COLO668 (cell line): ENCODE measurements at regions not wholly inside any gene's neighbourhood (a gene's known extent, or its start where the extent isn't known, plus 50 kb on each side); places are given as distances from the start of the nearest gene placed in this dataset.

Experiments
- DNase-seq: peaks from one replicate; lab custom pipeline; 2025; ENCODE audit not compliant: unreplicated experiment; lab: John Stamatoyannopoulos, UW

DNA sequence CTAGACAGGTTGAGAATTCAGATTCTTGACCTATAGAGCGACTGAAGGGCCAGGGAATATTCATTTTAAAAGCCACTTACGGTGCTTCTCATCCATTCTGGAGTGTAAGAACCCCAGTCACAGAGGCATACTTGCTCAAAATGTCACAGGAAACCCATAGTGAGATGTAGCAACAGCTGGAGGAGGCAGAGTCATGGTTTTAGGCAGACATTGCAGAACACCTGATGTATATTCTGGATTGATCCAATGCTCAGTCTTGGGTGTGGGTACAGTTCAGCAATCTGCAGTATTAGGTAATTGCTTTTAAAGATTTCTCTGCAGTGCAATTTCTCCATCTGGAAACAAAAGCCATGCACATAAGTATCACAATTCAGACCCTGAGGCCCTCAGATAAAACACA is 137.4 kb upstream of the SLC22A23 start:
- DNase-seq: no peak

DNA sequence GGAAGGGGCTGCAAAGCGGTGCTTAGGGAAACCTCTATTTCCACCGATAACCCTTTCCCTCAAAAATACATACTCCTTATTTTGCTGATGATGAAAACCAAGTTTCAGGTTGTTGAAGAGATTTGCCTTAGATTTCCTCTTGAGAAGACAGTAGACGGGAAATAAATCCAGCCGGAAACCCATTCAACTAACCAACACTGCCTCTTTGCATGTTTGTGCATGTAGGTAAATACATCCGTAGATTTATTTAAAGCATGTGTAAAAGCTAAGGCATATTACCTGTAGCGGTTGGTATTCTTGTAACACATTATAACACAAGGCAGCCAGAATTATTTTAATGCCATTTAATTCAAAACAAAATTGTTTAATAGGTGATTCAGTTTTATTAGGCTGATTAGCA is 136.3 kb upstream of the SLC22A23 start:
- no peak for DNase-seq

DNA sequence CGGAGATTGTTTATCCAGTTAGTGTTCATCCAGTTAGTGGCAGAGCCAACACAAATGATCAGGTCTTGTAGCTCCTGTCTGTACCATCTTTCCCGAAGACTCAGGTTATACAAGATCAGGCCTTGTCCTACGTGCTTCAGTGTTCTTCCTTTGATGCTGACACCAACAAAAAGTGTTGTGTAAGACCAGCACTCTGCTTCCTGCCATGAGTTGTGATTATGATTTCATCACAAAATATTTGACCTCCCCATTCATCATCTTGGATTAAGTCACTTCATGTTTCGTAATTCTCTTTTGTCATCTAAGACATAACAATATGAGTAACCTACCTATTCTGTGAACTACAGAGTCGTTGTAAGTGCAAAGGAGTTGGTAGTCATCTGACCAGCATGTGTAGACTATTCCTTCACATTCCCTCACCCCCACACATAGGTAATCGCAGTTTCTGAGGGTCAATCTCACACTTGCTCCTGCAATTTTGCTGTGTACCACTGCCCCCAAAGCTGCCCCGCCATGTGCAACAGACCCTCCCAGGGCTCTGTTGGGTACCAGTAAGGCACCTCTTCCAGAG is 135.6 kb upstream of the SLC22A23 start:
- no peak for DNase-seq

DNA sequence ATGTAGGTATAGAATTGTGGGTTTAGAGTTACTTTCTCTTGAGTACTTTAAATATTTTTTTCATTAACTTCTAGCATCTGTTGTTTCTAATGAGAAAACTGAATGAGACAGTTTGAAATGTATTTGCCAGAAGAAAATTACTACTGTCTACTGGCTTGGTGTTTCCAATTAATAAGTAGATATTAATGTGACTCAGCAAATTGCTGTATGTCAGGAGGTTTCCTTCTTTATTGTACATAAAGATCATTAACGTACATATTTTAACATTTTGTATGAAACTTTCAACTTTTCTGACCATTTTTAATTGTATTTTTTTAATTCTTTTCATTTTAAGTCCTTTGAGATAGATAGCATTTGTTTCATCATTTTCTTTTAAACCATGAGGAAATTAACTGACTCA is 135.1 kb upstream of the SLC22A23 start:
- DNase-seq: no peak

DNA sequence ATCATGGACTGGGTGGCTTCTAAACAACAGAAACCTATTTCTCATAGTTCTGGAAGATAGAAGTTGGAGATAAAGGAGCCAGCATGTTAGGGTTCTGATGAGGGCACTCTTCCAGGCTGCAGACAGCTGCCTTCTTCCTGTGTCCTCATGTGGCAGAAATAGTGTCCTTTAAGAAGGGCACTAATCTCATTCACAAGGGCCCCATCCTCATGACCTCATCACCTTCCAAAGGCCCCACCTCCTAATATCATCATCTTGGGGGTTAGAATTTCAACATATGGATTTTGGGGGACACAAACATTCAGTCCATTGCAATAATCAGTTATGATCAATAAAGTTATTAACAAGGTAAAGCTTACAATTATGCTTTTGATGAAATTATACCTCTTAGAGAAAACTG is 130.8 kb upstream of the SLC22A23 start:
- no peak for DNase-seq

DNA sequence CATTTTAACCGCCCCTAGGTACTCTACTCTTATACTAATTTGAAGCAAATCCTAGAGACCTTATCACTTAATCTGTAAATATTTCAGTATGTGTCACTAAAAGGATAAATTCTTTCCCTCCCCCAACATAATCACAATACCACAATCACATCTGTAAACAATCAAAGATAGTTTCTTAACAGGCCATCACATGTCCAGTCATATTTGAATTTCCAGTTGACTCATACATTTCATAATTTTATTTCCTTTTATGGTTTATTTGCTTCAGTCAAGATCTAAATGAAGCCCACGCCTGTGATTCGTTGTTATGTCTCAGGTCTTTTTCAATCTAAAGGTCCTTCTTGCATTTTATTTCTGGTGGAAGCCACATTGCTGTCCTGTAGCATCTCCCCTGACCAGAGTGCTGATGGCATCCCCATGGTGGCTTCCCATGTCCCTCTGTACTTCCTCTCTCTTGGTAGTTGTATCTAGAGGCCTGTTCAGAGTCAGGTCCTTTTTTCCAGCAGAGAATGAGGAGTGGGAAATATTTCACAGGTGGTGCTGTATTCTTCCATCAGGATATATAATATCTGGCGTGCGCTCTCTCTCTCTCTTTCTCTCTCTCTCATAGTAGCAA is 128.6 kb upstream of the SLC22A23 start:
- no peak for DNase-seq

DNA sequence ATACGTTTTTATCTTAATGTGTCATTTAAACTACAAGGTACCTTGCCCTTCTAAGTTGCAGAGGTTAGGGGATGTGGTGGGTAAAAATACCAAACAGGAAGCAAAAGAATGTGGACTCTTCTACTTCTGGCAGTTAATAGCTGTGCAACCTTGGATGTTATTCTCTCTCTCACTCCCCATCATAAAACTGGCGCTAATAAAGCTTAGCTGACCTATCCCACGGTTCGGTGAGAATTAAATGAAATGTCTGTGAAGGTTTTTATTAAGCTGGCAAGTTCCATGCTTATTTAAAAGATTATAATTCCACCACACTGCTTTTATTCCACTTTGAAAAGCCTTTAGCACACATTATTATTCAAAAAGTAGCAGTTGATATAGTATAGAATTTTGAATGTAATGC is 127.8 kb upstream of the SLC22A23 start:
- DNase-seq: no peak

DNA sequence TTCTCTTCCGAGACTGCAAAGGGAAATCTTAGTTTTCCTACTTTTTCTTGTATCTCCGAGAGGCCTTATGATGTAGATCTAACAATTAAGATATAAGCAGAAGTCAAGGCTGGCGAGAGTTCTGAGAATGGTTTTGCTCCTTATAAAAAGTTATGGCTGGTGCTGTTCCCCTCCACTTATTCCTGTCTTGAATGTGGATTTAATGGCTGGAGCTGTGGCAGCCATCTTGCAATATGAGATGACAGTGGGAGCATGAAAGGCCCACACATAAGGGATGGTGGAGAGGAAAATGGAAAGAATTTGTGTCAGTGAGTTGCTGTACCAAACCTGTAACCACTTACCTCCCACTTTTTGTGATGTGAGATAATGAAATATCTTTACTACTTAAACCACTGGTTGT is 124.6 kb upstream of the SLC22A23 start:
- DNase-seq: no peak

DNA sequence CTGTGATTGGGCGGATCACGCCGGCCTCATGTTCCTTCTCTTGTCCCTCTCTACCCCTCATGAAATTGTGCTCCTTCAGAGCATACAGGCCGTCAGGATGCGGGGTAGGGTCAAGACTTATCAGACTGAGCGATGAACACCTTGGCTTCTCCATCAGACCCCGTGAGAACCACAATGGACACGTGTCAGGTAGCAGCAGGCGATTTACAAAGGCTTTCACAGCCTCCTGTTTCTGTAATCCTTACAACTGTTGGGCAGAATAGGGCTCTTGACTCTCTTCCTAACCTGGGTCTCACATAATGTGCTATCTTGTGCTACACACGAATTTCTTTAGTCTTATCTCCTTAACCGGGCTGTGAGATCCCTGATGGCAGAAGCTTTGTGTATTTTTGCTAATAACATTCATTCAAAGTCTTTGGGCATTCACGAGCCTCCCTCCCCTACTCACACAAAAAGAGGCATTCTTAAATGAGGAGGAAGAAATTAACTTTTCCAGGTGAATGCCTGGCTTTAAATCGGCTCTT is 122.9 kb upstream of the SLC22A23 start:
- DNase-seq: no peak

DNA sequence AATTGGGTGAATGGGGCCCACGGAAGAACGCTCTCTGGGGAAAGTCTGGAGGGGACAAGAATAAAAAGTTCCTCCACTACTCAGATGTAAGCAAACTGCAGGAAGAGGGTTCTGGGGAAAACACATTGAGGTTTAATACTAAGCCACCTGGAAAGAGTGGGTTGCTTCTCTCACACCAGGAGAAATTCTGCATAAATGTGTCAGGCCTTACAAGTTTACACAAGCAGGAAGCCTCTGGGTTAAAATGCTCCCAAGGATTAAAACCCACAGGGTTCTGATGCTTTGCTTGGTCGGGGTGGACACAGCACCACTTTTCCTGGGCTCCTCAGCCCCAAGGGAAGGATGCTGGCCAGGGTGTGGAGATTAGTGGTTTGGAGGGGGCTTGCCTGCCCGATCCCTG is 122.1 kb upstream of the SLC22A23 start:
- DNase-seq: no peak

DNA sequence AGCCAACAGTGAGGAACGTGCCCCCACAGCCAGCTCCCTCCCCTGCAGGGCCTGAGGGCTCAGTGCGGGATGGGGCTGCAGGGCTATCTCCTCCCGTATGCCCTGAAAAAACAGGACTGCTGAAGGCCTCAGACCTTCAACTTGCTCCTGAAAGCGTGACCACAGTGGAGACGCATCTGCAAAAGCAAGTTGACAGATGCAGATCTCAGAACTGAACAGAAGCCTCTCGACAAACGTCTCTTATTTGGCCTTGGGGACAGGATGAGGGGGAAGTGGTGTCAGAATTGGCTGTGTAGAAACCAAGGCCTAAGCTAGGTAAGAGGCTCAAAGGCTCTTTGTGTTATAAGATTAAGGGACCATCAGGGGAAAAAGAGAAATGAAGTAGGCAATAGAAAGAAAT is 120.7 kb upstream of the SLC22A23 start:
- DNase-seq: no peak

DNA sequence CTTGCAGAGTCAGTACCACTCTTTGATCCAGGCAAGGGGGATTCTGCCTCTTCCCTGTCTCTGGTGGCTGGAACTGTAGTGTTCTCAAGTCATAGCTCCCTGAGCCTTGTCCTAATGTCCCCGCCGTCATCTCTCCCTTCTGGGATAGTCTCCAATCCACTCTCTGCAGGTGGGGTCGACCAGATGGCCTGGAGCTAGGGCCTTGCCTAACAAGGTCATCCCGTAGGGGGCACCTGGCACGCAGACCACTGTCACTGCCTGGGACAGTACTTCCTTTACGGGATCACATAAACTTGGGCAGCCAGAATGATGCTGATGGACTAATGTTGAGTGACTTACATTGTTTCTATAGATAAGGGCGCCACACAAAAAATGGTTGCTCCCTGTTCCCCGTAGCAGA is 118.9 kb upstream of the SLC22A23 start:
- no peak for DNase-seq

DNA sequence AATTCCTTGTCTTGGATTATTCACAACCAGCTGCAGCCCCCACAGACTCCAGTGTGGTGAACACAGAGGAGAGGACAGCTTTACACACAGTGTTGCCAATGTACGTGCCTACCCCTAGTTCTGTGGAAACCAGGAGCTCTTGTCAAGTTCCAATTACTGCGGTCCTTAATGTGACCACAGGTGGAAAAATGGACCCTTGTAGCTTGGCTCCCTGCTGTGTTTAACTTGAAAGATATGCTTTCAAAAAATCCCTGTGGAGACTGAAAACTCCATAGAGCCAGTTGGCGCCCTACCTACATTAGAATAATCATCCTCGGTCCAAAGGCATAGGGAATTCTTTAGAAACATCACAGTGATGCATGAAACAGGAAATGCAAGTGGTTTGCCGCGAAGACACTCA is 118.3 kb upstream of the SLC22A23 start:
- no peak for DNase-seq

DNA sequence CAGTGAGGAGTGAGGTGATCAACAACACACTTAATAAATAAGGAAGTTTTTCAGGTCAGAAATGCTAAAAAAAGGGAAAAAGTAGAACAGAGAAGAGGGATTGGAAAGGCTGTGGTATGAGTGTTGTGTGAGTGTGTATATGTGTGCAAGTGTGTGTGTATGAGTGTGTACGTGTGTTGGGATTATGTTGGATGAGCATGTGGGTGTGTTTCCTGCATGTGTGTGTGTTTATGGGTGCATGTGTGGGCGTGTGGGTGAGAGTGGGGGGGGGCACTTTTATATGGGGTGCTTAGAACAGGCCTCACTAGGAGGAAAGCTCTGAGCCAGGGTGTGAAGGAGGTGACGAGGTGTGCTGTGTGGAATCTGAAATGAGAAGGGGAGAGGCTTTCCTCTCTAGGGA is 116.8 kb upstream of the SLC22A23 start:
- DNase-seq: no peak

DNA sequence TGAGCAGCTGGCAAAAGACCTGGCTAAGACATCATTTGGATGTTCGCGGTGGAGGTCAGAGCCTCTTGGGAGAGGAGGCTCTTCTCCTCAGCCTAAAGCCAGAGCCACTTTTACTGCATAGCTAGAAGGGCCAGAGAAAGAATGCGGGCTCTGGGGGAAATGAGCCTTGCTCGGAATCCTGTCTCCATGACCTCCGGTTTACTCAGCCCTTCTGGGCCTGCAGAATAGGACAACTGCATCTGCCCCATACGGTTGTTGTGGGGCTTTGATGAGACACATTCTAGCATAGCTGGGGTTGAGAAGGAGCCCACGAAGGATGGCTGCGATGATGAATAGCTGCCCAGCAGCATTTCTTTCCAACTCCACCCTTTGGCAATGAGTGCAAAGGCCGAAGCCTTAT is 115.0 kb upstream of the SLC22A23 start:
- DNase-seq: no peak

DNA sequence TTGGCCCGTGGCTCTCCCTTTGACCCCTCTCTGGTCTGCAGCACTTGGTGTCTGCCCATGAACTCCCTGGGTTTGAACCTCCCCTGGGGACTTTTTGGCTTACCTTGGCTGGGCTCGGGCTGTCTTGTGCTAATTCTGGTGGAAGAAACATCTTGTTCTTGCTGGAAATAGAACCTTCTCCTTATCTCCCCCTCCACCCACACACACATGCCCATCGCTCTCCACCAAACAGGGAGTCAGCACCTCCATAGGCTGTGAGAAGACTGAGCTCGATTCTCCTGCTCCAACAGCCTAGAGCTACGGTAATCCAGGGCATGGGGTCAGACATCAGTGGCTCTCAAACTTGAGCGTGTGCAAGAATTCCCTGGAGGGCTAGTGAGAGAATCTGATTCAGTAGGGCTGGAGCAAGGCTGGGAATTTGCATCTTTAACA is 114.4 kb upstream of the SLC22A23 start:
- DNase-seq: no peak

DNA sequence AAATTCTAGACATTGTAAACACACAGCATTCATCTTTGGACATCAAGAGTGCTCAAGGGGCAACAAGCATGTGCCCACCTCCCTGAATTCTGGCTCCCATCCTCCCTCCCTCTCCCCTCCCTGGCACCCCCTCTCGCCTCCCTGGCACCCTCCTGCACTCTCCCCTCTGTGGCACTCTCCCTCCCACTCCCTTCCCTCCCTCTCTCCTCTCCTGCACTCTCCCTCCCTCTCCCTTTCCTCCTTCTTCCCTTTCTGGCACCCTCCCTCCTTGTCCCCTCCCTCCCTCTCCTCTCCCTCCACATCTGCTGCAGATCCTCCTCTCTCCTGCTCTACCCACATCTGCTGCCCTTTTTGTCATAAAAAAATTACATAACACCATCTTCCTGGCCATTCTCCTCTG is 113.0 kb upstream of the SLC22A23 start:
- no peak for DNase-seq

DNA sequence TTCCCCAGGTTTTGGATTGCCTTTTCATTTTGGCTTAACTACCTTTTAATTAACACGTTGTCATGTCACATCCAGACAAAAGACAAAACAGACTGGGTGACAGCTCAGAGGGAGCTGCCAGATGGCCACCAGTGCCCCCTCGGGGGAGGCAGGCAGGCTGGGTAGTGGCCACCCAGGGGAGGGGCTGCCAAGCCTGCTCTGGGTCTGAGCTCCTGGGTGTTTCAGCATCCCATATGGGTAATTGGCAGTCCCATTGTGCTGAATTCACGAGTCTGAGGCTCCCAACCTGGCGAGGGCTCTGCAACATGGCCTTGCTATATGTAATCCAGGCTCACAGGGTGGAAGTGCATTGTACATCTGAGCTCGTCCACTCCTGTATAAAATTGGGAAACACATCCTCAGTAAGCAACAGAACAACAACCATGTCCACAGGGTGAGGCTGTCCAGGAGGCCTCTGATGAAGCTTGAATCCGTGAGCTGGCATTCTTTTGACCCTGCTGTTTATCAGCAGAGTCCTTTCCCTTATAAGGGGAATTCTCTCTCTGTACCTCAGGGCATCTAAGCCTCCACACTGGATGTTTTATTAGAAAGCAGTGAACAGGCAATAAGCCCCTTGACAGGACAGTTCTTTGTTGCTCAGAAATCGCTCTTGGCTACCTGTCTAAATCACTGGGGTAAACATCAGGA is 111.7 kb upstream of the SLC22A23 start:
- DNase-seq: no peak

DNA sequence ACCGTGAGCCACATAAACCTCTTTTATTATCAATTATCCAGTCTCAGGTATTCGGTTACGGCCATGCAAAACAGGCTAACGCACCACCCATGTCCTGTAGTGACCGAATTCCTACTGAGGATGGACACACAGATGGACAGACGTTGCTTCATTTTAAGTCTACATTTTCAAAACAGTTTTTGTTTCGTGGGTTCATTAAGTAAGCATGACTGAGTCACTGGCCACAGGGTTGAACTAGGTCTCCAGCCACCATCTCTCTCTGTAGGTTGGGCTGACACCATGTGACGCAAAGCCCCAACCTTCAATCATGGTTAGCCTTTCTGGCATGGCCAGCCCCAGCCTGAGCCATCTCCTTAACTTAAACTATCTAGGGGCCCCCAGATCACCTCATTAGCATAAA is 110.0 kb upstream of the SLC22A23 start:
- no peak for DNase-seq

DNA sequence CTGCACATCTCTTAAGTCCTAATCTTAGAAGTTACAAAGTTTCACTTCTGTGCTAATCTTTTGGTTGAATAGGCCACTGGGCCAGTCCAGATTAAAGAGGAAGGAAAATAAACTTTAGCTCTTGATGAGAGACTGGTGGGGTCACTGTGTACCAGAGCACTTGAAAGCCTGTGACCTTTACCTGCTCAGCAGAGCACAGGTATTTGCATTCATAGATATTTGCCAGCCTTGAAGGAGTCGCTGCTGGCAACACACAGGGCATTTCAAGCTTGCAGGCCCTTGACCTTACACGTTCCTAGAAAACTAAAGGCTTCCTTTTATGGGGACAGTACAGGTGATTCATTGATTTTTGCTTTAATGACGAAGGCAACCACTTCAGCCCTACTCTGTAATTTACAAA is 108.4 kb upstream of the SLC22A23 start:
- DNase-seq: no peak

DNA sequence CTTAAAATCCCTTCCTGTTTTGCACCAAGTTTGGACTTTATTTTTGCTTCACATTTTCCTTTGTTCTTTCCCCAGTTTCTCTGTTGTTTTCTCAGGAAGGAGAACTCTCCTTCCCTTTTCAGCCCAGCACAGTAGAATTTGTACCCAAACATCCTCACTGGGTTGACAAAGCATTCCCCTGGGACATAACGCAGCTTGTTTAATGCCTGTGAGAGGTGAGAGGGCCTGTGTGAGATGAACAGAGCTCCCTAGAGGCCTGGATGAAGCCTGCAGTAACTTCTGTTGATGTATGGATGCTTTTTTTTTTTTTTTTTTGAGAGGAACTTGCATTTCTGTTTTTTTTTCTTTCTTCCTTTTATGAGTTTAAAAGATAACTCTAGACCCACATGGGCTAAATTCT is 104.9 kb upstream of the SLC22A23 start:
- no peak for DNase-seq

DNA sequence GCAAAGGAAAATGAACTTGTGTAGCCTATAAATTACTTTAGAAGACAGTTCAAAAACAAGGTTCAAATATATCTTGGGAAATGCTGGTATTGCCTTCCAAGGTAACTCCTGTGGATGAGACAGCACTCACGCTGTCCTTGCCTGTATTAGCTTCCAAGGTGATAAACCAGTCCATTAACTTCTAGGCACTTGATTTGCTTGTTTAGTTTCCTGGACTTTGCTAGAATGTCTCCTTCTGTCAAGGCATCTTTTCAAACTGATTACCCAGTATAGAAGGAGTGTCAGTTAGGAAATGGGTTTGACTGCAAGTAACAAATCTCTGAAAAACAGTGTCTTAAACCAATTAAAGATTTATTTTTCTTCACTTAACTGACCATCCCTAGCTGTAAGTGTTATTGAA is 103.4 kb upstream of the SLC22A23 start:
- DNase-seq: no peak

DNA sequence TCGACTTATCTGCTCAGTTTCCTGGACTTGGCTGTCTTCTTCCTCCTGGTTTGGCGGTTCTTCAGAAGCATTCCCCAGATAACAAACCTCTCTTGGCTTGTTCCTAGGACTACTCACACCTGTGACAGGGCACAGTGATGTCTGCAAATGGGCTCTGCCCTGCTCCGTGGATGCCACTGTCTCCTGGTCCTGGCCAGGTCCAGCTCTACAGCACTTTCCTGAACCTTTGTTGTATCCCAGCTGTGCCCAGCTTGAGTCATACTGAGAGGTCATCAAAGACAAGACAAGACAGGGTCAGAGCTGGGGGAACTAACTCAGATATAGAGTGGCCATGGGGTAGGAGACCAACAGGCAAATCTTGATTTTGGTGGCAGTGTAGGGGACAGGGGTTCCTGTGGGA is 102.7 kb upstream of the SLC22A23 start:
- no peak for DNase-seq
